ENCODE measurements at regions not wholly inside any gene's neighbourhood (a gene's known extent, or its start where the extent isn't known, plus 50 kb on each side); places are given as distances from the start of the nearest gene placed in this dataset.

DNA sequence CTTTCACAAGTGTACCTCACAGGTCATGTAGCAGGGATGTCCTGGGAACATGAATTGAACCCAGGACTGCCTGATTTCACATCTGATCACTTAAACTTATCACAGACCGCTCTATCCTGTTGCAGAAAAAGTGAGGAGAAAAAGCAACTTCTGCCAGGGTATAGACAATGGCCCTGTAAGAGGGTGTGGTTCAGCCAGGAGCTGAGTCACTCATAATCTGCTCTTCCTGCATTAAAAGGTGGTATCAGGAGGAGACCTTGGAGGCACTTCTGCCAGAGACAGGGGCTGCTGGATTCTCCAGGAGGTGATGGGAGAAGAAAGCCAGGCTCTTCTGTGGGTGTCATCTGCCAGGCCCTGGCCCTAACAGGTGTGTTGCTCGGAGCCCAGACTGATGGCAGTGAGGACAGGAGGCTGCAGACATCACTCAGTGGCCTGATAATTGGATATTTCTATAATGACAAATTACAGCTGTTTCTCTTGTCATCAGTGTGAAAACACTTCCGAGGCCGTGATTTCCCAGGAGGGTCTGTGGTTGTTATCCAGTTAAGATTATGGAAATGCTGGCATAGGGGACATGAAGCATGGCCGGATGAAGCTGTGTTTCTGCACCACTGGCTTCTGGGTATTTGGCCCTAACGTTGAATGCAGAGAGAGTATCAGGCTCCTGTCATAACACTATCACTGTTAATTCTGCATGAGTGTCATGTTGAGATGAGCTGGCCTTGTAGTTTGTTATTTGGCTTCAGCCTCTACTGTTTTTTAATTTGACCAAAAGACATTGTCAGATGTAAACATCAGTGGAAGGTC is 125.1 kb upstream of the ZBED5 start:
- DNase-seq (ENCODE audit: low read depth, low spot score) = no peak
- no peak for TF ChIP-seq CTCF (IDR thresholded peaks at IDR 0.05; ENCODE audit: low read depth, low read length)
- in situ Hi-C loops (cut with HindIII; ENCODE audit: low sequenced_read_pairs) = no loop called here
- H3K4me3 ChIP-seq (ENCODE audit: low read depth, low read length) = no peak overlapping the region

DNA sequence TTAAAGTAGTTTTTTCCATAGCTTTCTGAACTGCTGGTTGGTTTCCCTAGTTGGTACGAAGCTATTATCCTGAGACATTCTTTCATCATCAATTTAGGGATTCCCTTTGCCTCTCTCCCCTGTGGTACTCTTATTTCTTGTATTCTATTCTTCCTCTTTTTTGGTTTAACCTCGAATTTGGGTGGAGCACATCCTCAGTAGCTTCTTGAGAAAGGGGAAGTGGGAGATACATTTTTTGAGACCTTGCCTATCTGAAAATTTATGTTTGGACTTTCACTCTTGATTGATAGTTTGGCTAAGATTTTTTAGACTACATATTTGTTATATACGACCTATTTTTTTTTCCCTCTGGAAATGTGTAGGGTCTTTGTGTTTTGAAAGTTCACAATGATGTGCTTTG is 121.7 kb upstream of the ZBED5 start:
- DNase-seq (ENCODE audit: low read depth, low spot score) = no peak
- no peak for TF ChIP-seq CTCF (IDR thresholded peaks at IDR 0.05; ENCODE audit: low read depth, low read length)
- in situ Hi-C loops (cut with HindIII; ENCODE audit: low sequenced_read_pairs) = no loop called here
- H3K4me3 ChIP-seq (ENCODE audit: low read depth, low read length) = no peak overlapping the region

DNA sequence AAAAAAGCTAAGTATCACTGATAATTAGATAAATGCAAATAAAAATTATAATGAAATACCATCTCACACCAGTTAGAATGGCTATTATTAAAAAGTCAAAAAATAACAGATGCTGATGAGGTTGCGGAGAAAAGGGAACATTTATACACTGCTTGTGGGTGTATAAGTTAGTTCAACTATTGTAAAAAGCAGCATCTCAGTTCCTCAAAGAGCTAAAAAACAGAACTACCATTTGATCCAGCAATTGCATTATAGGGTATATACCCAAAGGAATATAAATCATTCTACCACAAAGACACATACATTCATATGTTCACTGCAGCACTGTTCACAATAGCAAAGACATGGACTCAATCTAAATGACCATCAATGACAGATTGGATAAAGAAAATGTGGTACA is 120.3 kb upstream of the ZBED5 start:
- in situ Hi-C loops (cut with HindIII; ENCODE audit: low sequenced_read_pairs) = no loop called here
- DNase-seq (ENCODE audit: low read depth, low spot score) = no peak
- no peak overlapping the region for H3K4me3 ChIP-seq (ENCODE audit: low read depth, low read length)
- TF ChIP-seq CTCF (IDR thresholded peaks at IDR 0.05; ENCODE audit: low read depth, low read length) = no peak

- no peak for DNase-seq (ENCODE audit: low read depth, low spot score)
- in situ Hi-C loops (cut with HindIII; ENCODE audit: low sequenced_read_pairs) = no loop called here
- H3K4me3 ChIP-seq (ENCODE audit: low read depth, low read length) = no peak overlapping the region
- no peak for TF ChIP-seq CTCF (IDR thresholded peaks at IDR 0.05; ENCODE audit: low read depth, low read length)
Measured at GRCh38 chr11:10975287-10975721, 117.5 kb upstream of the ZBED5 start.

DNA sequence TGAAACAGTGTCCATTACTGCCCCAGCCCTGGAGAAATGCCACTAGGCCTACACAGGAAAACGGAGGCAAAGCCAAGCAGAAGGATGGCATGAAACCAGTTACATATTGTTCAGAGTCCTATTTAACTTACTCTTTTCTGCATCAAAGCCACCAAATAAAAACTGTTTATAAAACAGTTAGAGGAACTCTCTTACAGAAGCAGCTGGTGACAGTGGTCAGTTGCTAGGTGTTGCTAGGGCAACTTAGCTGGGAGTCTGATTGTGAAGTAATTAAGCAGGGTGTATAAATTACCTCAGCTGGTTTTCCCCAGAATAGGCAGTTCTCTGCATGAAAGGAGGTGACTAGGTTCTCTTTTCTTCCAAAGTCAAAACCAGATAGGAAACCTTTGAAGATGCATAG is 115.6 kb upstream of the ZBED5 start:
- TF ChIP-seq CTCF (IDR thresholded peaks at IDR 0.05; ENCODE audit: low read depth, low read length) = no peak
- H3K4me3 ChIP-seq (ENCODE audit: low read depth, low read length) = no peak overlapping the region
- in situ Hi-C loops (cut with HindIII; ENCODE audit: low sequenced_read_pairs) = no loop called here
- no peak for DNase-seq (ENCODE audit: low read depth, low spot score)

- no peak for TF ChIP-seq CTCF (IDR thresholded peaks at IDR 0.05; ENCODE audit: low read depth, low read length)
- H3K4me3 ChIP-seq (ENCODE audit: low read depth, low read length) = no peak overlapping the region
- in situ Hi-C loops (cut with HindIII; ENCODE audit: low sequenced_read_pairs) = no loop called here
- DNase-seq (ENCODE audit: low read depth, low spot score) = no peak
Measured at GRCh38 chr11:10970926-10971325, 113.1 kb upstream of the ZBED5 start.

Measured in astrocyte of the spinal cord (primary cell).